GM23338 (cell line): ENCODE measurements at regions not wholly inside any gene's neighbourhood (a gene's known extent, or its start where the extent isn't known, plus 50 kb on each side); places are given as distances from the start of the nearest gene placed in this dataset.
"Not testable (repeated sequence)": the region's sequence is repeated elsewhere in the genome, so short reads cannot be mapped to it uniquely, and the experiment has no call there.

Experiments used
- ATAC-seq: fragments of 200-7000 bp; cut with Tn5 transposase; 3 replicates; pipeline ENCODE4 v1.9.1; 2020
- DNase-seq: peaks from one replicate; pipeline ENCODE4 v3.0.0-alpha.2; 2015; ENCODE audit warnings: low spot score
- H2AFZ ChIP-seq: fragments of 200-600 bp; sonication (generic); 2 replicates; pipeline ENCODE4 v1.8.0; 2016; ENCODE audit warnings: antibody characterized with exemption, mild to moderate bottlenecking, moderate library complexity
- H3F3A ChIP-seq: fragments of 200-600 bp; sonication (generic); replicated peaks from 2 replicates; pipeline ENCODE4 v1.8.0; 2017; ENCODE audit warnings: antibody characterized with exemption, mixed run types, low read depth
- H3K27ac ChIP-seq: fragments of 200-600 bp; sonication (generic); 2 replicates; pipeline ENCODE4 v1.6.1; 2016; ENCODE audit warnings: low read depth
- H3K27me3 ChIP-seq: fragments of 200-600 bp; sonication (generic); 2 replicates; pipeline ENCODE4 v1.8.0; 2016; ENCODE audit warnings: mild to moderate bottlenecking, mixed run types, moderate library complexity; ENCODE audit not compliant: insufficient read depth
- H3K36me3 ChIP-seq: fragments of 200-600 bp; sonication (generic); 2 replicates; pipeline ENCODE4 v1.8.0; 2016; ENCODE audit warnings: mild to moderate bottlenecking; ENCODE audit not compliant: insufficient read depth
- H3K4me1 ChIP-seq: fragments of 200-600 bp; sonication (generic); 2 replicates; pipeline ENCODE4 v1.8.0; 2016; ENCODE audit warnings: mild to moderate bottlenecking, moderate library complexity; ENCODE audit not compliant: insufficient read depth
- H3K4me2 ChIP-seq: fragments of 200-600 bp; sonication (generic); 2 replicates; pipeline ENCODE4 v1.7.1; 2017; ENCODE audit warnings: mixed run types
- H3K4me3 ChIP-seq: fragments of 200-600 bp; sonication (generic); 2 replicates; pipeline ENCODE4 v1.6.1; 2016; ENCODE audit warnings: mixed run types
- H3K79me2 ChIP-seq: fragments of 200-600 bp; sonication (generic); replicated peaks from 2 replicates; pipeline ENCODE4 v1.8.0; 2017; ENCODE audit warnings: mild to moderate bottlenecking; ENCODE audit not compliant: insufficient read depth
- H3K9me2 ChIP-seq: fragments of 200-600 bp; sonication (generic); 2 replicates; pipeline ENCODE4 v1.8.0; 2017; ENCODE audit not compliant: insufficient read depth
- H4K20me1 ChIP-seq: fragments of 200-600 bp; sonication (generic); replicated peaks from 2 replicates; pipeline ENCODE4 v1.8.0; 2017; ENCODE audit warnings: mild to moderate bottlenecking; ENCODE audit not compliant: insufficient read depth
- H3K27ac Mint-ChIP-seq: 2 replicates; pipeline ENCODE4 v1.8.0; 2020; ENCODE audit warnings: inconsistent platforms, mild to moderate bottlenecking, moderate library complexity, mixed read lengths
- H3K27me3 Mint-ChIP-seq: 3 replicates; pipeline ENCODE4 v1.8.0; 2022; ENCODE audit warnings: low read depth, mild to moderate bottlenecking, moderate library complexity, mixed read lengths, inconsistent platforms; ENCODE audit not compliant: insufficient read depth, poor library complexity
- H3K36me3 Mint-ChIP-seq: 3 replicates; pipeline ENCODE4 v1.8.0; 2021; ENCODE audit warnings: low read depth, mild to moderate bottlenecking, inconsistent platforms, moderate library complexity, mixed read lengths
- H3K4me1 Mint-ChIP-seq: 3 replicates; pipeline ENCODE4 v1.8.0; 2020; ENCODE audit warnings: mild to moderate bottlenecking, inconsistent platforms, mixed read lengths
- H3K4me3 Mint-ChIP-seq: 3 replicates; pipeline ENCODE4 v1.8.0; 2021; ENCODE audit warnings: moderate library complexity, mild to moderate bottlenecking, inconsistent platforms, mixed read lengths
- H3K9me3 Mint-ChIP-seq: 3 replicates; pipeline ENCODE4 v1.8.0; 2020; ENCODE audit warnings: moderate library complexity, mild to moderate bottlenecking, inconsistent platforms, mixed read lengths

GRCh38 chr21:5217933-5218332 lies 5303.4 kb upstream of the TPTE start:
- not testable (repeated sequence) for H3K4me3 Mint-ChIP-seq, DNase-seq, H2AFZ ChIP-seq, H3K4me1 ChIP-seq, H3K27ac ChIP-seq, H3K27me3 Mint-ChIP-seq, H3F3A ChIP-seq, H3K79me2 ChIP-seq, H3K4me3 ChIP-seq, H3K27ac Mint-ChIP-seq, ATAC-seq, H3K9me2 ChIP-seq, H3K4me1 Mint-ChIP-seq, H4K20me1 ChIP-seq, H3K27me3 ChIP-seq, H3K4me2 ChIP-seq
- Mint-ChIP-seq H3K9me3 (peaks cover 65% of the 10 kb centered on the region), H3K36me3 (peaks cover 47% of the 10 kb centered on the region)
- H3K36me3 ChIP-seq = peaks cover 16% of the 10 kb centered on the region

GRCh38 chr21:5219988-5220387 lies 5301.4 kb upstream of the TPTE start:
- not testable (repeated sequence) for H3K4me2 ChIP-seq, H3K9me2 ChIP-seq, H3K79me2 ChIP-seq, H3K27me3 ChIP-seq, H3K27ac Mint-ChIP-seq, H3K27ac ChIP-seq, ATAC-seq, H2AFZ ChIP-seq, H3F3A ChIP-seq, DNase-seq, H3K27me3 Mint-ChIP-seq, H3K4me3 ChIP-seq, H3K4me1 Mint-ChIP-seq, H3K4me3 Mint-ChIP-seq, H4K20me1 ChIP-seq, H3K4me1 ChIP-seq
- H3K9me3 Mint-ChIP-seq = peaks cover 86% of the 10 kb centered on the region
- peaks cover 22% of the 10 kb centered on the region for H3K36me3 ChIP-seq
- H3K36me3 Mint-ChIP-seq = peaks cover 65% of the 10 kb centered on the region

- not testable (repeated sequence) for H3K4me3 ChIP-seq
These were observed 5300.9 kb upstream of the TPTE start for GRCh38 chr21:5220468-5220867.

GRCh38 chr21:5221458-5222050 lies 5299.8 kb upstream of the TPTE start:
- not testable (repeated sequence) for H3K9me2 ChIP-seq, H3K4me2 ChIP-seq, H3K4me1 ChIP-seq, H3K4me3 Mint-ChIP-seq, ATAC-seq, DNase-seq, H4K20me1 ChIP-seq, H3K4me1 Mint-ChIP-seq, H3K27ac ChIP-seq, H2AFZ ChIP-seq, H3K27me3 ChIP-seq, H3K27ac Mint-ChIP-seq, H3K27me3 Mint-ChIP-seq, H3F3A ChIP-seq, H3K79me2 ChIP-seq
- peak overlapping the region; percentile 8; the same call in 1 of the 2 replicates for H3K4me3 ChIP-seq
- peaks cover 71% of the 10 kb centered on the region for H3K36me3 Mint-ChIP-seq
- H3K9me3 Mint-ChIP-seq = peaks cover 96% of the 10 kb centered on the region
- H3K36me3 ChIP-seq = peaks cover 22% of the 10 kb centered on the region

More at GRCh38 chr21:5220468-5220867, 5300.9 kb upstream of the TPTE start:
- H3K4me1 ChIP-seq, H3K27me3 ChIP-seq, H3K9me2 ChIP-seq, H3K4me3 Mint-ChIP-seq, H2AFZ ChIP-seq, H3K27ac ChIP-seq, H3K4me1 Mint-ChIP-seq, H3K79me2 ChIP-seq, H3K27ac Mint-ChIP-seq, H3K27me3 Mint-ChIP-seq, H4K20me1 ChIP-seq, ATAC-seq, H3K4me2 ChIP-seq, H3F3A ChIP-seq: not testable (repeated sequence)
- peaks cover 90% of the 10 kb centered on the region for H3K9me3 Mint-ChIP-seq
- DNase-seq = peak; percentile 29
- peaks cover 68% of the 10 kb centered on the region for H3K36me3 Mint-ChIP-seq
- peaks cover 22% of the 10 kb centered on the region for H3K36me3 ChIP-seq

GRCh38 chr21:5222996-5223782 lies 5298.2 kb upstream of the TPTE start:
- not testable (repeated sequence) for H3K79me2 ChIP-seq, H3K27ac ChIP-seq, DNase-seq, H3K4me3 Mint-ChIP-seq, H3K9me2 ChIP-seq, H3K27me3 Mint-ChIP-seq, H3K4me3 ChIP-seq, H3K4me1 Mint-ChIP-seq, H4K20me1 ChIP-seq, ATAC-seq, H3K4me1 ChIP-seq, H2AFZ ChIP-seq, H3K27ac Mint-ChIP-seq, H3K4me2 ChIP-seq, H3F3A ChIP-seq, H3K27me3 ChIP-seq
- H3K9me3 Mint-ChIP-seq = peaks cover 96% of the 10 kb centered on the region
- H3K36me3 Mint-ChIP-seq = peaks cover 68% of the 10 kb centered on the region
- peaks cover 28% of the 10 kb centered on the region for H3K36me3 ChIP-seq

GRCh38 chr21:5224156-5224555 lies 5297.2 kb upstream of the TPTE start:
- not testable (repeated sequence) for H3K4me1 ChIP-seq, H4K20me1 ChIP-seq, H3K4me3 Mint-ChIP-seq, H3K27ac ChIP-seq, H3K9me2 ChIP-seq, H2AFZ ChIP-seq, H3F3A ChIP-seq, H3K4me1 Mint-ChIP-seq, H3K27ac Mint-ChIP-seq, H3K79me2 ChIP-seq, H3K27me3 Mint-ChIP-seq, H3K27me3 ChIP-seq, DNase-seq, H3K4me3 ChIP-seq, H3K4me2 ChIP-seq, ATAC-seq
- H3K9me3 Mint-ChIP-seq = peaks cover 96% of the 10 kb centered on the region
- H3K36me3 Mint-ChIP-seq = peaks cover 67% of the 10 kb centered on the region
- peaks cover 29% of the 10 kb centered on the region for H3K36me3 ChIP-seq
